HEK293 (cell line): ENCODE measurements at regions not wholly inside any gene's neighbourhood (a gene's known extent, or its start where the extent isn't known, plus 50 kb on each side); places are given as distances from the start of the nearest gene placed in this dataset.

Source experiments
- CTCF ChIA-PET: fragments of 350-600 bp; formaldehyde crosslinking; extraction: SDS; loops from one replicate; lab custom pipeline; 2021; ENCODE audit warnings: antibody characterized with exemption; lab: Yijun Ruan, JAX
- POLR2A ChIA-PET: fragments of 300-600 bp; formaldehyde crosslinking; extraction: SDS; loops from one replicate; lab custom pipeline; 2020; ENCODE audit warnings: antibody characterized with exemption, inconsistent platforms; lab: Yijun Ruan, JAX
- H3K27ac ChIP-seq: fragments of 200-500 bp; sonication (Bioruptor generic); 2 replicates; pipeline ENCODE4 v1.5.1; 2014; ENCODE audit warnings: low read depth, low read length, control low read depth, inconsistent platforms; ENCODE audit errors: extremely low read depth
- H3K36me3 ChIP-seq, 2 experiments: fragments of 200-500 bp in 1 of 2; sonication (Bioruptor generic) in 1 of 2; 1 replicate in 1 of 2; 2 replicates in 1 of 2; pipeline ENCODE4 v1.5.1; 2014 to 2017; ENCODE audit warnings: inconsistent platforms in 2 of 2, low read length in 2 of 2; ENCODE audit not compliant: control insufficient read depth in 2 of 2, insufficient read depth in 1 of 2
- H3K4me1 ChIP-seq: fragments of 200-500 bp; sonication (Bioruptor generic); 2 replicates; pipeline ENCODE4 v1.5.1; 2014; ENCODE audit warnings: mild to moderate bottlenecking, low read length, inconsistent platforms; ENCODE audit not compliant: control insufficient read depth, insufficient read depth
- H3K4me3 ChIP-seq: 2 replicates; pipeline ENCODE4 v1.5.1; 2011; ENCODE audit warnings: low read depth, mild to moderate bottlenecking, control low read depth, low read length, moderate library complexity
- H3K9me3 ChIP-seq: fragments of 200-500 bp; sonication (Bioruptor generic); 2 replicates; pipeline ENCODE4 v1.5.1; 2014; ENCODE audit warnings: low read depth, low read length, inconsistent platforms; ENCODE audit not compliant: control insufficient read depth, insufficient read depth
- GLI4 ChIP-seq: fragments of 450-650 bp; formaldehyde crosslinking; IDR thresholded peaks from 2 replicates; pipeline ENCODE4 v1.5.1; 2016; ENCODE audit warnings: missing biosample characterization, missing genetic modification characterization
- GLIS2 ChIP-seq: fragments of 450-650 bp; formaldehyde crosslinking; IDR thresholded peaks from 2 replicates; pipeline ENCODE4 v1.5.1; 2016; ENCODE audit warnings: missing biosample characterization, missing genetic modification characterization
- HOXC10 ChIP-seq: sonication (generic); formaldehyde crosslinking; IDR thresholded peaks from 2 replicates; pipeline ENCODE4 v1.8.1; 2023; ENCODE audit warnings: mild to moderate bottlenecking, missing genetic modification reagents
- KLF9 ChIP-seq: fragments of 450-650 bp; formaldehyde crosslinking; IDR thresholded peaks from 2 replicates; pipeline ENCODE4 v1.5.1; 2016; ENCODE audit warnings: missing biosample characterization, missing genetic modification characterization, low read depth
- REPIN1 ChIP-seq: fragments of 450-650 bp; formaldehyde crosslinking; IDR thresholded peaks from 2 replicates; pipeline ENCODE4 v1.5.1; 2017; ENCODE audit warnings: missing biosample characterization, missing genetic modification characterization, low read depth
- SCRT2 ChIP-seq: fragments of 450-650 bp; formaldehyde crosslinking; IDR thresholded peaks from 2 replicates; pipeline ENCODE4 v1.5.1; 2016; ENCODE audit warnings: missing biosample characterization, missing genetic modification characterization
- SP7 ChIP-seq: fragments of 450-650 bp; formaldehyde crosslinking; IDR thresholded peaks from 2 replicates; pipeline ENCODE4 v1.5.1; 2016; ENCODE audit warnings: missing biosample characterization, missing genetic modification characterization
- WT1 ChIP-seq: fragments of 450-650 bp; formaldehyde crosslinking; IDR thresholded peaks from 2 replicates; pipeline ENCODE4 v1.5.1; 2016; ENCODE audit warnings: missing biosample characterization, missing genetic modification characterization
- ZBTB20 ChIP-seq: fragments of 450-650 bp; formaldehyde crosslinking; IDR thresholded peaks from 2 replicates; pipeline ENCODE4 v1.5.1; 2016; ENCODE audit warnings: missing biosample characterization, missing genetic modification characterization
- ZNF221 ChIP-seq: fragments of 450-650 bp; formaldehyde crosslinking; IDR thresholded peaks from 2 replicates; pipeline ENCODE4 v1.5.1; 2017; ENCODE audit warnings: missing biosample characterization, missing genetic modification characterization, borderline replicate concordance
- ZNF23 ChIP-seq: fragments of 450-650 bp; formaldehyde crosslinking; IDR thresholded peaks from 2 replicates; pipeline ENCODE4 v1.5.1; 2016; ENCODE audit warnings: missing biosample characterization, missing genetic modification characterization, borderline replicate concordance
- ZNF302 ChIP-seq: fragments of 450-650 bp; formaldehyde crosslinking; IDR thresholded peaks from 2 replicates; pipeline ENCODE4 v1.5.1; 2016; ENCODE audit warnings: missing biosample characterization, missing genetic modification characterization, low read depth
- ZNF624 ChIP-seq: fragments of 450-650 bp; formaldehyde crosslinking; IDR thresholded peaks from 2 replicates; pipeline ENCODE4 v1.5.1; 2017; ENCODE audit warnings: missing biosample characterization, missing genetic modification characterization
- TF ChIP-seq, protein P1 (sequence below): fragments of 450-650 bp; formaldehyde crosslinking; IDR thresholded peaks from 2 replicates; pipeline ENCODE4 v1.5.1; 2017; ENCODE audit warnings: missing biosample characterization, missing genetic modification characterization
- TF ChIP-seq, protein P2 (sequence below): sonication (generic); formaldehyde crosslinking; IDR thresholded peaks from 2 replicates; pipeline ENCODE4 v1.8.1; 2022; ENCODE audit warnings: mild to moderate bottlenecking, moderate library complexity, missing genetic modification reagents
- TF ChIP-seq, protein P3 (sequence below): fragments of 450-650 bp; formaldehyde crosslinking; IDR thresholded peaks from 2 replicates; pipeline ENCODE4; 2016; ENCODE audit warnings: missing biosample characterization, missing genetic modification characterization
- TF ChIP-seq, protein P4 (sequence below): fragments of 450-650 bp; formaldehyde crosslinking; IDR thresholded peaks from 2 replicates; pipeline ENCODE4 v1.5.1; 2016; ENCODE audit warnings: missing biosample characterization, missing genetic modification characterization

DNA sequence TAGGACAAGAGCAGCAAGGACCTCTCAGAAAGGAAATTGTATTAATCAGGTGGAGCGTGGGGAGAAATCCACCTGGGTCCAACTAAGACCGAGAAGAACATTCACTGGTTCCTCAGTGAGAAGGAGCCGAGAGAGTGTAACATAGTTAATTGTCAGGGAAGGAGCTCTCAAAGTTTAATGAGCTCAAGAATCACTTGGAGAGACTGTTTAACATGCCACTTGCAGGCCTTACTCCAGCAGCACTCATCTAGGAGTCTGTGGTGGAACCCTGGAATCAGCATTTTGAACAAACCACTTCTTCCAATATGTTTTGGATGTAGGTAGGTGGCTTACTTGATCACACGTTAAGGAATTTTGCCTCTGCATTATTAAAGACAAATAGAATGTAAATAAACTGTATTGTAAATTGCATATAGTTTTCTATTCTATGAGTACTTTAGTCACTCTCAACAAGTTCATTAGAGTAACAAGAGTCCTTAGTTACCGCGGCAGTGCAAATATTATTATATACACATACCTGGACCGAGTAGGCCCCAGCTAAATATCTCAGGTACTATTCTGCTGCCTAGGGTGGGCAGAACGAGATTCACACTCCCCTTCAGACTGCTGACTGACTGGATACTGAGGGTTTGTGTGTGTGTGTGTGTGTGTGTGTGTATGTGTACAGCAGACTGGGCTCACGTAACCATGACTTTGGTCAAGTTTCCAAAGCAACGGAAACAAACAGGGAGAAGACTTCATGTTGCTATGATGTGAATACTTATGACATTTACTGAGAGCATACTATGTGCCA, 203.2 kb upstream of the USP24 start:
- H3K36me3 ChIP-seq = no peaks in the 10 kb centered on the region
- POLR2A ChIA-PET = no interaction called here
- H3K9me3 ChIP-seq = no peaks in the 10 kb centered on the region
- no peak overlapping the region for H3K4me3 ChIP-seq
- H3K27ac ChIP-seq = no peak overlapping the region
- no peak for TF ChIP-seq ZNF624
- TF ChIP-seq GLI4 (tag by site-specific recombination) = no peak
- TF ChIP-seq GLIS2 (tag by site-specific recombination) = no peak
- no peak for TF ChIP-seq WT1
- no peak for TF ChIP-seq SP7
- TF ChIP-seq HOXC10 (CRISPR knock-in tag) = no peak
- CTCF ChIA-PET = no interaction called here
- no peaks in the 10 kb centered on the region for H3K4me1 ChIP-seq

DNA sequence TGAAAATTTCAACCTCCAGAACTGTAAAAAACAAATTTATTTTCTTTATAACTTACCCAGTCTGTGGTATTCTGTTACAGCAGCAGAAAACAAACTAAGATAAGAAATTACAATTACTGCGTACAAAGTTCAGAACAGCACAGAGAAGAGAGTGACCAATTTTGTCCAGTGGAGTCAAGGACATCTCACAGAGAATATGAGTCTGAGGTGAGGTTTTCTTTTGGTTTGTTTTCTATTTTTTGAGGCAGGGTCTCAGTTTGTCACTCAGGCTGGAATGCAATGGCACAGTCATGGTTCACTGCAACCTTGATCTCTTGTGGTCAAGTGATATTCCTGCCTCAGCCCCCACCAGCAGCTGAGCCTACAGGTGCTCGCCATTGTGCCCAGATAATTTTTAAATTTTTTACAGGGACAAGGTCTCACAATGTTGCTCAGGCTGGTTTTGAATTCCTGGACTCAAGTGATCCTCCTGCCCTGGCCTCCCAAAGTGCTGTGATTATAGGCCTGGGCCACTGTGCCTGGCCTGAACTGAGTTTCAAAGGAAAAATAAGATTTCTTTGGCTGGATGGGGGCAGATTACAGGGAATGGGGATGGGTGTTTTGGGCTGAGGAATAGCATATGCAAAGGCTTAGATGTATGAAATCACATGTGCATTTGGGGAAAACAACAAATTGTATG, 201.1 kb upstream of the USP24 start:
- ChIA-PET POLR2A (no interaction called here), CTCF (no interaction called here)
- Histone ChIP-seq H3K4me1 (no peaks in the 10 kb centered on the region), H3K36me3 (no peaks in the 10 kb centered on the region), H3K4me3 (no peak overlapping the region), H3K27ac (no peak overlapping the region), H3K9me3 (no peaks in the 10 kb centered on the region)
- TF ChIP-seq KLF9 = no peak
- TF ChIP-seq, protein P1, sequence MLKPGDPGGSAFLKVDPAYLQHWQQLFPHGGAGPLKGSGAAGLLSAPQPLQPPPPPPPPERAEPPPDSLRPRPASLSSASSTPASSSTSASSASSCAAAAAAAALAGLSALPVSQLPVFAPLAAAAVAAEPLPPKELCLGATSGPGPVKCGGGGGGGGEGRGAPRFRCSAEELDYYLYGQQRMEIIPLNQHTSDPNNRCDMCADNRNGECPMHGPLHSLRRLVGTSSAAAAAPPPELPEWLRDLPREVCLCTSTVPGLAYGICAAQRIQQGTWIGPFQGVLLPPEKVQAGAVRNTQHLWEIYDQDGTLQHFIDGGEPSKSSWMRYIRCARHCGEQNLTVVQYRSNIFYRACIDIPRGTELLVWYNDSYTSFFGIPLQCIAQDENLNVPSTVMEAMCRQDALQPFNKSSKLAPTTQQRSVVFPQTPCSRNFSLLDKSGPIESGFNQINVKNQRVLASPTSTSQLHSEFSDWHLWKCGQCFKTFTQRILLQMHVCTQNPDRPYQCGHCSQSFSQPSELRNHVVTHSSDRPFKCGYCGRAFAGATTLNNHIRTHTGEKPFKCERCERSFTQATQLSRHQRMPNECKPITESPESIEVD (tag by site-specific recombination) = no peak
- TF ChIP-seq, protein P2, sequence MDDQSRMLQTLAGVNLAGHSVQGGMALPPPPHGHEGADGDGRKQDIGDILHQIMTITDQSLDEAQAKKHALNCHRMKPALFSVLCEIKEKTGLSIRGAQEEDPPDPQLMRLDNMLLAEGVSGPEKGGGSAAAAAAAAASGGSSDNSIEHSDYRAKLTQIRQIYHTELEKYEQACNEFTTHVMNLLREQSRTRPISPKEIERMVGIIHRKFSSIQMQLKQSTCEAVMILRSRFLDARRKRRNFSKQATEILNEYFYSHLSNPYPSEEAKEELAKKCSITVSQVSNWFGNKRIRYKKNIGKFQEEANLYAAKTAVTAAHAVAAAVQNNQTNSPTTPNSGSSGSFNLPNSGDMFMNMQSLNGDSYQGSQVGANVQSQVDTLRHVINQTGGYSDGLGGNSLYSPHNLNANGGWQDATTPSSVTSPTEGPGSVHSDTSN (CRISPR knock-in tag) = no peak
- no peak for TF ChIP-seq ZNF302
- no peak for TF ChIP-seq SP7
- TF ChIP-seq ZNF221 (tag by site-specific recombination) = no peak
- no peak for TF ChIP-seq SCRT2
- TF ChIP-seq, protein P3, sequence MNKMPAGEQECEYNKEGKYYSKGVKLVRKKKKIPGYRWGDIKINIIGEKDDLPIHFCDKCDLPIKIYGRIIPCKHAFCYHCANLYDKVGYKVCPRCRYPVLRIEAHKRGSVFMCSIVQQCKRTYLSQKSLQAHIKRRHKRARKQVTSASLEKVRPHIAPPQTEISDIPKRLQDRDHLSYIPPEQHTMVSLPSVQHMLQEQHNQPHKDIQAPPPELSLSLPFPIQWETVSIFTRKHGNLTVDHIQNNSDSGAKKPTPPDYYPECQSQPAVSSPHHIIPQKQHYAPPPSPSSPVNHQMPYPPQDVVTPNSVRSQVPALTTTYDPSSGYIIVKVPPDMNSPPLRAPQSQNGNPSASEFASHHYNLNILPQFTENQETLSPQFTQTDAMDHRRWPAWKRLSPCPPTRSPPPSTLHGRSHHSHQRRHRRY (tag by site-specific recombination) = no peak
- TF ChIP-seq REPIN1 (tag by site-specific recombination) = no peak

DNA sequence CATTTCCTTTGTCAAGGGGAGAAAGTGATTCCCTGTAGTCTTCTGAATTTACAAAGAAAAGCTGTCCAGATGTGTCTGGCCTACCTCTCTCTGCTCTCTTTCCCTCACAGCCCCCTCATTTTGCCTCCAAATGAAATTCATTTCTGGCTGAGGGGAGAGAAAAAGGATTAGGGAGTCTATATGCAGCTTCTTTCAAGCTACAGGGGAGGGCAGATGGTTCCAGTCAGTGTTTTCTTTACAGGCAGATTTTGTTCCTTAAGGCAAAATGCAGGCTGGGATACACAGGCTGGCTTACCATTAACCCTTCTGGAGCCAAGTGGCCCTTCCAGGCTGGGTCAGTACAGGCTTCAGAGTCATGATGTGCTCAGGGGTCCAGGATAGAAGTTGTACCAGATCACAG, 198.1 kb upstream of the USP24 start:
- H3K9me3 ChIP-seq = no peaks in the 10 kb centered on the region
- TF ChIP-seq, protein P4, sequence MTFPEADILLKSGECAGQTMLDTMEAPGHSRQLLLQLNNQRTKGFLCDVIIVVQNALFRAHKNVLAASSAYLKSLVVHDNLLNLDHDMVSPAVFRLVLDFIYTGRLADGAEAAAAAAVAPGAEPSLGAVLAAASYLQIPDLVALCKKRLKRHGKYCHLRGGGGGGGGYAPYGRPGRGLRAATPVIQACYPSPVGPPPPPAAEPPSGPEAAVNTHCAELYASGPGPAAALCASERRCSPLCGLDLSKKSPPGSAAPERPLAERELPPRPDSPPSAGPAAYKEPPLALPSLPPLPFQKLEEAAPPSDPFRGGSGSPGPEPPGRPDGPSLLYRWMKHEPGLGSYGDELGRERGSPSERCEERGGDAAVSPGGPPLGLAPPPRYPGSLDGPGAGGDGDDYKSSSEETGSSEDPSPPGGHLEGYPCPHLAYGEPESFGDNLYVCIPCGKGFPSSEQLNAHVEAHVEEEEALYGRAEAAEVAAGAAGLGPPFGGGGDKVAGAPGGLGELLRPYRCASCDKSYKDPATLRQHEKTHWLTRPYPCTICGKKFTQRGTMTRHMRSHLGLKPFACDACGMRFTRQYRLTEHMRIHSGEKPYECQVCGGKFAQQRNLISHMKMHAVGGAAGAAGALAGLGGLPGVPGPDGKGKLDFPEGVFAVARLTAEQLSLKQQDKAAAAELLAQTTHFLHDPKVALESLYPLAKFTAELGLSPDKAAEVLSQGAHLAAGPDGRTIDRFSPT (tag by site-specific recombination) = no peak
- TF ChIP-seq ZNF23 (tag by site-specific recombination) (no peak), ZBTB20 (tag by site-specific recombination) (no peak)
- H3K4me3 ChIP-seq = no peak overlapping the region
- no peaks in the 10 kb centered on the region for H3K4me1 ChIP-seq
- no peaks in the 10 kb centered on the region for H3K36me3 ChIP-seq
- ChIA-PET POLR2A (no interaction called here), CTCF (interaction anchor here (0.6 to 0.8 kb wide), 2 partner anchors 37 to 269 kb away, joined by 3 read pairs; no protein-coding TSS in a partner anchor)
- H3K27ac ChIP-seq = no peak overlapping the region
